Karpas-422 (cell line): ENCODE measurements at regions not wholly inside any gene's neighbourhood (a gene's known extent, or its start where the extent isn't known, plus 50 kb on each side); places are given as distances from the start of the nearest gene placed in this dataset.
"Not testable (repeated sequence)": the region's sequence is repeated elsewhere in the genome, so short reads cannot be mapped to it uniquely, and the experiment has no call there.

ENCODE experiments used
- DNase-seq: peaks from one replicate; pipeline ENCODE4 v3.0.0-alpha.2; 2015
- H2AFZ ChIP-seq: fragments of 200-600 bp; sonication (generic); 2 replicates; pipeline ENCODE4 v1.6.1; 2014; ENCODE audit warnings: antibody characterized with exemption, low read length, mixed read lengths
- H3K27ac ChIP-seq: fragments of 200-600 bp; sonication (generic); 2 replicates; pipeline ENCODE4 v1.5.1; 2014; ENCODE audit warnings: mild to moderate bottlenecking, low read length, moderate library complexity
- H3K27me3 ChIP-seq: fragments of 200-600 bp; sonication (generic); 2 replicates; pipeline ENCODE4 v1.6.1; 2014; ENCODE audit warnings: low read length, mixed read lengths
- H3K36me3 ChIP-seq: fragments of 200-600 bp; sonication (generic); 2 replicates; pipeline ENCODE4 v1.6.1; 2014; ENCODE audit warnings: low read length, mixed read lengths; ENCODE audit not compliant: insufficient read depth
- H3K4me1 ChIP-seq: fragments of 200-600 bp; sonication (generic); 2 replicates; pipeline ENCODE4 v1.6.1; 2014; ENCODE audit warnings: mild to moderate bottlenecking, low read length, mixed read lengths
- H3K4me2 ChIP-seq: fragments of 200-600 bp; sonication (generic); 2 replicates; pipeline ENCODE4 v1.6.1; 2014; ENCODE audit warnings: low read length, low read depth, mild to moderate bottlenecking; ENCODE audit not compliant: poor library complexity, severe bottlenecking
- H3K4me3 ChIP-seq: fragments of 200-600 bp; sonication (generic); 2 replicates; pipeline ENCODE4 v1.5.1; 2014; ENCODE audit warnings: mild to moderate bottlenecking, antibody characterized with exemption, low read length, mixed read lengths
- H3K79me2 ChIP-seq: fragments of 200-600 bp; sonication (generic); 2 replicates; pipeline ENCODE4 v1.6.1; 2014; ENCODE audit warnings: mild to moderate bottlenecking, low read length, mixed read lengths
- H3K9ac ChIP-seq: fragments of 200-600 bp; sonication (generic); 2 replicates; pipeline ENCODE4 v1.6.0; 2014; ENCODE audit warnings: low read length
- H3K9me2 ChIP-seq: fragments of 200-600 bp; sonication (generic), shearing (Covaris generic); replicated peaks from 2 replicates; pipeline ENCODE4 v1.6.0; 2014; ENCODE audit warnings: mild to moderate bottlenecking, low read length, moderate library complexity; ENCODE audit not compliant: insufficient read depth
- H3K9me3 ChIP-seq: fragments of 300-700, 200-600 bp; sonication (generic); 2 replicates; pipeline ENCODE4 v1.6.1; 2014; ENCODE audit warnings: low read length, mixed read lengths
- H4K20me1 ChIP-seq: fragments of 200-600 bp; sonication (generic); 2 replicates; pipeline ENCODE4 v1.6.1; 2014; ENCODE audit warnings: mild to moderate bottlenecking, antibody characterized with exemption, low read length, low read depth; ENCODE audit not compliant: insufficient read depth

DNA sequence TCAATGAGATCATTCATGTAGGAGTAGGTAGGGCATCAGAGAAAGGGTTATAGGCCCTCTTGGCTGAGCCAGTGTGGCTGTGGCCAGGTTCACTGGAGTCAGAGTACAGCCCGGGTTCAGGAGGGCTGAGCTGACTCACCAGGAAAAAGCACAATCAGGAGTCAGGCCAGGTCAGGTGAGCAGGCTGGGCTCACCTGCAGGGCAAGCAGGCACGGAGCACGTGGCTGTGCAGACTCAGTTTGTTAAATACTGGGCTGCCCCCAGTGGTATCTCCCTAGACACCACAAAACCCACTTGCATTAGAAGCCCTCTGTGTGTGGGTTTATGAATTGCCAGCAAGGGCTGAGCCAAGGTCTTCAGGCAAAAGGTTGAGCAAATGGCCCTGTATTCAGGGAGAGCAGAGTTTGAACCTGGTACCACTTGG is 122.1 kb upstream of the SERBP1 start:
- H2AFZ ChIP-seq = no peak overlapping the region
- H3K27me3 ChIP-seq = no peaks in the 10 kb centered on the region
- H3K4me3 ChIP-seq = no peak overlapping the region
- H3K79me2 ChIP-seq = no peaks in the 10 kb centered on the region
- H4K20me1 ChIP-seq = no peaks in the 10 kb centered on the region
- H3K9me3 ChIP-seq = no peaks in the 10 kb centered on the region
- DNase-seq = peak; percentile 61
- peak overlapping the region; percentile 16 for H3K4me2 ChIP-seq
- H3K9me2 ChIP-seq = no peaks in the 10 kb centered on the region
- no peak overlapping the region for H3K9ac ChIP-seq
- peaks cover 63% of the 10 kb centered on the region for H3K4me1 ChIP-seq
- no peaks in the 10 kb centered on the region for H3K36me3 ChIP-seq
- H3K27ac ChIP-seq = no peak overlapping the region

DNA sequence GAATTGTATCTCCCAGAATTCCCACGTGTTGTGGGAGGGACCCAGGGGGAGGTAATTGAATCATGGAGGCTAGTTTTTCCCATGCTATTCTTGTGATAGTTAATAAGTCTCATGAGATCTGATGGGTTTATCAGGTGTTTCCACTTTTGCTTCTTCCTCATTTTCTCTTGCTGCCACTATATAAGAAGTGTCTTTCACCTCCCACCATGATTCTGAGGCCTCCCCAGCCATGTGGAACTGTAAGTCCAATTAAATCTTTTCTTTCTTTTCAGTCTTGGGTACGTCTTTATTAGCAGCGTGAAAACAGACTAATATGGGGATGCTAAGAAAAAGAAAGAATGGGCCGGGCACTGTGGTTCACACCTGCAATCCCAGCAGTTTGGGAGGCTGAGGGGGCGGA is 124.0 kb upstream of the SERBP1 start:
- H2AFZ ChIP-seq, H3K27me3 ChIP-seq, H3K9me3 ChIP-seq, H4K20me1 ChIP-seq, H3K79me2 ChIP-seq, H3K36me3 ChIP-seq, H3K9me2 ChIP-seq: not testable (repeated sequence)
- Histone ChIP-seq H3K27ac (peak overlapping the region; percentile 83), H3K4me3 (peak overlapping the region; percentile 59), H3K4me2 (peak overlapping the region; percentile 78), H3K9ac (peak overlapping the region; percentile 66), H3K4me1 (peaks cover 74% of the 10 kb centered on the region)
- DNase-seq = peak; percentile 52

DNA sequence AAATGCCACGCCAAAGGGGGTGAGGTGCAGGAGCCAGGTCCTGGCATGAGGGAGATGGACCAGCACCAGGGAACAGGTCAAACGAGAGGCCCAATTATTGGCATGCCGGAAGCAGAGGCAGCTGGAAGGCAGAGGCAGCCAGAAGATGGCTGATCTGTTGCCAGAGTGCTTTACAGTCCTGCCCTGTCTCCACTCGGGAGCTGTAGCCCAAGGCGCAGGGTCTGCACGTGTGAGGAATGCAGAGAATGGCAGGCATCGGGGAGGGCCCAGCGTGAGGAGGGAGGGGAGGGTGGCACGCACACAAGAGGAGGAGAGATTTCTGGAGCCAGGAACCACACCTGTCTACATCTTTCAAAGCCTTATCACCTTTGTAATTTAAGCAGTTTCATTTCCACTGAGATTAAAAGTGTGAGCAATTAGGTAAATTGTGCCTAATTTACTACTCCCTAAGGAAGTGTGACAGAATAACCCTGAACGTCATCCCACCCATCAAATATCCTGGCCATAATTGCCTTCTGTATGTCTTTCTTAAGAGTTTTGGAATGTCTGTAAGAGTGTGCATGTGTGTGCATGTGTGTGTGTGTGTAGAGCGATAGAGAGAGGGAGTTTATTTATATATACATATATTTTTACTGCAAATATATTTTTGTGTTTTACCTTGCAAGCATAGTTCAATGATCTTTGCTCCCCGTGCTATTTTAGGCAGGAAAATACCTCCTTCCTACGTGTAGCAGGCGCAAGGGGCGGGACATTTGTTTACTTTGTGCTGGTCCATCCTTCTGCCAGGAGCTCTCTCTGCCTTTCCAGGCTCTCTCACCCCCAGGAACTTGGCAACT is 125.5 kb upstream of the SERBP1 start:
- H3K36me3 ChIP-seq = no peaks in the 10 kb centered on the region
- peak overlapping the region; percentile 66 for H3K9ac ChIP-seq
- H3K9me3 ChIP-seq = no peaks in the 10 kb centered on the region
- H3K27me3 ChIP-seq = no peaks in the 10 kb centered on the region
- H3K79me2 ChIP-seq = no peaks in the 10 kb centered on the region
- peak overlapping the region; percentile 77; the same call in 1 of the 2 replicates for H2AFZ ChIP-seq
- H4K20me1 ChIP-seq = no peaks in the 10 kb centered on the region
- H3K4me1 ChIP-seq = peaks cover 78% of the 10 kb centered on the region
- H3K27ac ChIP-seq = peak overlapping the region; percentile 83
- H3K4me3 ChIP-seq = peak overlapping the region; percentile 59
- peak overlapping the region; percentile 78 for H3K4me2 ChIP-seq
- peak; percentile 71 for DNase-seq
- H3K9me2 ChIP-seq = no peaks in the 10 kb centered on the region

DNA sequence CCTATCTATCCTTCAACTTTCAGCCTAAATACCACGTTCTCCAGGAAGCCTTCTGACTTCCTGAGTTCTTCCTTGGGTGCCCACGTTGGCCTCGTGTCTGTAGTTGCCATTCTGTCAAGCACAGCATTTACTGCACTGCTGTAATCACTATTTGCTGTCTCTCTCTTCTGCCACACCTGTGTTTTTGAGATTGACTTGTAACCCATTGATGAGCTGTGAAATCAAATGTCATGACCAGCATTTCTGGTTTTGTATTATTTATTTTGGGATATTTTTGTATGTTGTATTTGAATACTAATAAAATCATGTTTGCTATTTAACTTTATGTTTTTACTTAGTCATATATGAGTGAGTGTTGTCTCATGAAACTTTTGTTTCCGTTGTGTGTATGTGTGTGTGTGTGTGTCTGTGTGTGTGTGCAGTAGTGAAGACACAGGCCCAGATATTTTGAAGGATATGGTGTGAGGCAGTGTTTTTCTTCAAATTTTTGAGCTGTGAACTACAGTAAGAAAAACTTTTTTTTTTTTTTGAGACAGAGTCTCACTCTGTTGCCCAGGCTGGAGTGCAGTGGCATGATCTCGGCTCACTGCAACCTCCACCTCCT is 126.2 kb upstream of the SERBP1 start:
- no peaks in the 10 kb centered on the region for H4K20me1 ChIP-seq
- H3K27ac ChIP-seq = peak overlapping the region; percentile 83; the same call in 1 of the 2 replicates
- peak overlapping the region; percentile 78 for H3K4me2 ChIP-seq
- H3K9me2 ChIP-seq = no peaks in the 10 kb centered on the region
- H3K9ac ChIP-seq = peak overlapping the region; percentile 42
- no peaks in the 10 kb centered on the region for H3K36me3 ChIP-seq
- peaks cover 81% of the 10 kb centered on the region for H3K4me1 ChIP-seq
- DNase-seq = peak; percentile 37
- H2AFZ ChIP-seq = peak overlapping the region; percentile 77; the same call in 1 of the 2 replicates
- H3K79me2 ChIP-seq = no peaks in the 10 kb centered on the region
- no peaks in the 10 kb centered on the region for H3K9me3 ChIP-seq
- peak overlapping the region; percentile 59 for H3K4me3 ChIP-seq
- no peaks in the 10 kb centered on the region for H3K27me3 ChIP-seq

- Histone ChIP-seq H4K20me1 (no peaks in the 10 kb centered on the region), H3K9ac (no peak overlapping the region), H2AFZ (no peak overlapping the region), H3K9me2 (no peaks in the 10 kb centered on the region), H3K27me3 (no peaks in the 10 kb centered on the region), H3K36me3 (no peaks in the 10 kb centered on the region), H3K4me1 (peaks cover 68% of the 10 kb centered on the region), H3K4me3 (no peak overlapping the region), H3K27ac (no peak overlapping the region), H3K9me3 (no peaks in the 10 kb centered on the region), H3K79me2 (no peaks in the 10 kb centered on the region), H3K4me2 (no peak overlapping the region)
- DNase-seq = peak; percentile 14
These were observed 127.1 kb upstream of the GADD45A start for GRCh38 chr1:67557696-67558448.

DNA sequence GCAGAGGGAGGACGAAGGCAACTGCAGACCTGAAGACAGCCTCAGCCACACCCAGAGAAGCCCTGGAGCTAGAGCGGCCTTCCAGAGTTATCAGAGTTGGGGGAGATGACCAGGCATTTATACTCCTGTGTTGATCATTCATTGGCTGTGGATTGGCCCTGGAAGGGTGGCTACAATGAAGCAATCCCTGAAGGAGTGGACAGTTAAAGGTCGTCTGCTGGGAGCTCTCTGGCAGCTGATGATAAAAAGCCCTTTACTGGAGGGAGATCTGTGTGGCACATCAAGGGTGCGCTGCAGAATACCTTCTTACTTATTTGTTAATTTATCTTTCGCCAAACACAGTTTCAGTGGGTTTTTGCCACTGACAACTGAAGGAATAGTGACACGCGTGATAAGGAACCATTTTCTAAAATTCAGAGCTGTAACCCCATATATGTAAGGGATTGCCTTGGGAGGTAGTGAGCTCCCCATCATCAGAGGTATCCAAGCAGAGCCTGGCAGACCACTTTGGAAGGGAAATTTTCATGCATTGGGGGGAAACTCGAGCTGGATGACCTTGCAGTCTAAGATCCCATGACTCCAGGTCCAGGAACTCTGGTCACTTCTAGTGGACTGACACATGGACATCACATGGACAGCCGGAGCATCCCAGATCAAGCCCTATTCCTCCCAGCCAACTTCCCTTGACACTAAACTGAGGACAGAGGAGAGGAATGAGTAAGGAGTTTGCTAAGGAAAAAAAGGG is 126.4 kb upstream of the GADD45A start:
- H3K27me3 ChIP-seq = no peaks in the 10 kb centered on the region
- H3K4me1 ChIP-seq = peaks cover 61% of the 10 kb centered on the region
- H3K9ac ChIP-seq = no peak overlapping the region
- H3K9me2 ChIP-seq = no peaks in the 10 kb centered on the region
- DNase-seq = peak; percentile 37
- H3K36me3 ChIP-seq = no peaks in the 10 kb centered on the region
- H3K9me3 ChIP-seq = no peaks in the 10 kb centered on the region
- H3K4me3 ChIP-seq = no peak overlapping the region
- H4K20me1 ChIP-seq = no peaks in the 10 kb centered on the region
- H2AFZ ChIP-seq = no peak overlapping the region
- no peak overlapping the region for H3K4me2 ChIP-seq
- H3K27ac ChIP-seq = no peak overlapping the region
- H3K79me2 ChIP-seq = no peaks in the 10 kb centered on the region

DNA sequence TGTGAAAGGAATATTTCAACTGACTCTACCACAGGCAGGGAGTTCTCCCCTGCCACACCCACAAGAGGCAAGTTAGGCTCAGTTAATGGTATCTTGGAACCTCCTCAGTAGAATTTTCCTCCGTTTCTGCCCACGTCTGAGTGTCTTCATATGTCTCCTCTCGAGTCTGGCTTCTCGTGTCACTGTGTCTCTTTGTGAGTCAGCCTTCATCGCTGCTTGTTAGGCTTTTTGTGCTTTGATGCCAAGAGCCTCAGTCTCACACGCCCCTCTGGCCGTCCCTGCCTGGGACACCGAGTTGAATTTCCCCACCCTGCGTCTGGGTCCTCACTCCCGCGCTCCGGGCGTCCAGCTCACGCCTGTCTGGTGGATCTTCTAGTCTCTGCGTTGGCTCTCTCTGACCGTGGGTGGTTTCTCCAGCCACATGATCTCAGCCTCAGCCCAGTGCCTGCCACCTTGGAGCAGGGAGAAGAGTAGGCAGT is 125.7 kb upstream of the GADD45A start:
- H3K36me3 ChIP-seq = no peaks in the 10 kb centered on the region
- H3K9me2 ChIP-seq = no peaks in the 10 kb centered on the region
- no peaks in the 10 kb centered on the region for H3K79me2 ChIP-seq
- no peaks in the 10 kb centered on the region for H3K9me3 ChIP-seq
- no peak overlapping the region for H2AFZ ChIP-seq
- H3K4me2 ChIP-seq = no peak overlapping the region
- no peak overlapping the region for H3K27ac ChIP-seq
- H3K27me3 ChIP-seq = no peaks in the 10 kb centered on the region
- no peaks in the 10 kb centered on the region for H4K20me1 ChIP-seq
- H3K4me1 ChIP-seq = peaks cover 55% of the 10 kb centered on the region
- no peak overlapping the region for H3K4me3 ChIP-seq
- peak; percentile 14 for DNase-seq
- no peak overlapping the region for H3K9ac ChIP-seq
